Activated naive CD4-positive, alpha-beta T cell treated with anti-CD3 and anti-CD28 coated beads for 36 hours (primary cell): ENCODE measurements at regions not wholly inside any gene's neighbourhood (a gene's known extent, or its start where the extent isn't known, plus 50 kb on each side); places are given as distances from the start of the nearest gene placed in this dataset.

ENCODE experiments used
- CTCF ChIA-PET: fragments of 350-600 bp; sonication (Branson Sonifier 250); formaldehyde crosslinking; loops from one replicate; lab custom pipeline; 2021; ENCODE audit warnings: antibody characterized with exemption; lab: Charles Lee
- DNase-seq: peaks from one replicate; pipeline ENCODE4 v3.0.0-alpha.2; 2020
- H3K27ac Mint-ChIP-seq: one replicate; pipeline ENCODE4 v1.8.0; 2021; ENCODE audit warnings: mild to moderate bottlenecking, mixed read lengths
- H3K27me3 Mint-ChIP-seq: one replicate; pipeline ENCODE4 v1.8.0; 2021; ENCODE audit warnings: low read depth, mixed read lengths
- H3K36me3 Mint-ChIP-seq: one replicate; pipeline ENCODE4 v1.8.0; 2021; ENCODE audit warnings: low read depth, mixed read lengths
- H3K4me1 Mint-ChIP-seq: one replicate; pipeline ENCODE4 v1.8.0; 2021; ENCODE audit warnings: low read depth, mixed read lengths
- H3K4me3 Mint-ChIP-seq: one replicate; pipeline ENCODE4 v1.8.0; 2021; ENCODE audit warnings: mild to moderate bottlenecking, moderate library complexity, mixed read lengths
- H3K9me3 Mint-ChIP-seq: one replicate; pipeline ENCODE4 v1.8.0; 2021; ENCODE audit warnings: mixed read lengths
- intact Hi-C: fragments of 100-400 bp; cut with micrococcal nuclease; formaldehyde crosslinking; loops from one replicate; pipeline ENCODE4 v1.15.1; 2023

DNA sequence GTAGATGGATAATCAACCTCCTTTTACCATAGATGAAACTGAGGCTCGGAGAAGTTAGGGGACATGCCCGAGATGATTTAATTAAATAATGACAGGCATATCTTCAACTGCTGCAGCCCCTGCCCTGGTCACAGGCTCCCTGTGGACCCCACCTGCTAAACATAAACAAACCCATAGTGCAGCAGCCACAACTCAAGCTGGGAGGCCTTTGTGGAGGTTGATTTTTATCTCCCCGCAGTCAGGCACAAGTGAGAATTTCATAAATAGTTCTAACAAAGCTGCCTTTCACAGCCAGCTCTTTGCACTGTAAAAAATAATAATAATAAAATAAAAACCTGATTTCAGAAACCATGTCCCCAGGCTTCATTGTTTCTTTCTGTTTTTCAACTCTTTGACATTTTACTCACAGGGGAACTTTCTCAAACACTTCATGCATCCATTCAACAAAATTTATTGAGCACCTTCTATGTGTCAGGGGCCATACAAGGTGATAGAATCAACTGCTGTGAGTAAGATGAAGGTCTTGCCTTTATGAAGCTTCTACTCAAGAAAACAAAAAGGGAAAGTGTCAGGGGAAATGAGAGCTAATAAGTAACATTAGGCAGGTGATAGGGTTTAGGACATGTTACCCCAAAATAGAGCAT is 393.6 kb upstream of the PROK2 start:
- Mint-ChIP-seq H3K27me3 (peaks cover 33% of the 10 kb centered on the region), H3K9me3 (no peaks in the 10 kb centered on the region), H3K4me3 (no peak overlapping the region), H3K27ac (no peak overlapping the region), H3K4me1 (peaks cover 13% of the 10 kb centered on the region), H3K36me3 (no peaks in the 10 kb centered on the region)
- intact Hi-C loops: no loop called here
- DNase-seq: no peak
- CTCF ChIA-PET: interaction anchor here (0.6 kb wide), 1 partner anchor 33 kb away, joined by 4 read pairs; no protein-coding TSS in a partner anchor

DNA sequence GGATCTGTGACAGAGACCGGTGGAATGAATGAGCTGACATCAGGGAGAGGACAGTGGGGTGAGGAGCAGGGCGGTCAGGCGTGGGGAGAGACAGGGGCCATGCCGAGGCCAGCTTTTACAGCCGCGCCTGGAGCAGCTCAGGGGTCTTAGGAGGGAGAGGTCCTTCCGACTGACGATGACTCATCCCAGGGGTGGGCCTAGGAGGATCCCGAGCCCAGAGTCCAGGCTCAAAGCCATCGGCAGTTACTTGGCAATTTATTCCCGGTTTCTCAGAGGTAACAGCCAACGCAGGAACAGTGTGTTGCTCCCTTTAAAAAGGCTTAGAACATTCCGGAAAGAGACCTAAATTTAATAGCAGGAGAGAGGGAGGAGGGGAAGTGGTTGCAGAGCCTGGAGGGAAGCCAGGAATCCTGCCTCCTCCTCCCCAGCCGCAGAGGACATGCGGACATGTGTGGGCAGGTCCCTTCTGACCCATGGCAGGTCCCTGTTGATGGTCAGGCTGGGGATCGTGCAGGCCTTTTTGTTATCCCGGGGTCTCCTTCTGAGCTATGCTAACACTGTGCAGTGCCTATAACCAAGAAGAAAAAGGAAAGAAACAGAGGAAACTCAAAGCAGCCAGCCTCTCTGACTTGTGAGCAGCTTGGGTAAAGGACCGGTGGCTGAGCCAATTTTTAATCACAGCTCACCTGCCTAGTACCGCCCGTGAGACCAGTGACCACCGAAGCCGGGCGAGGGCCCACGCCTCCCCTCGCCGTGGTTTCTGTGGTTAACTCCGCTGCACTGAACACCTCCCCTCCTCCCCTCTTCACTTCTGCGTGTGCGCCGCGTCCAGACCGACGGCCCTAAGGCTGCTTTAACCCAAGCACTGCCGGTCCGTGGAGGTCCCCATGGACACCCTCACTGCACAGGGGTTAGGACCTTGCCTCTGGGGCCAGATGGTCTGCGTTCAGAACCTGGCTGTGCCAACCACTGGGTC is 392.4 kb upstream of the PROK2 start:
- DNase-seq: peak; percentile 22
- no peaks in the 10 kb centered on the region for H3K36me3 Mint-ChIP-seq
- intact Hi-C loops: no loop called here
- H3K4me1 Mint-ChIP-seq: peaks cover 13% of the 10 kb centered on the region
- H3K4me3 Mint-ChIP-seq: peak overlapping the region; percentile 31
- no peak overlapping the region for H3K27ac Mint-ChIP-seq
- H3K27me3 Mint-ChIP-seq: peaks cover 36% of the 10 kb centered on the region
- no peaks in the 10 kb centered on the region for H3K9me3 Mint-ChIP-seq
- CTCF ChIA-PET: no interaction called here

DNA sequence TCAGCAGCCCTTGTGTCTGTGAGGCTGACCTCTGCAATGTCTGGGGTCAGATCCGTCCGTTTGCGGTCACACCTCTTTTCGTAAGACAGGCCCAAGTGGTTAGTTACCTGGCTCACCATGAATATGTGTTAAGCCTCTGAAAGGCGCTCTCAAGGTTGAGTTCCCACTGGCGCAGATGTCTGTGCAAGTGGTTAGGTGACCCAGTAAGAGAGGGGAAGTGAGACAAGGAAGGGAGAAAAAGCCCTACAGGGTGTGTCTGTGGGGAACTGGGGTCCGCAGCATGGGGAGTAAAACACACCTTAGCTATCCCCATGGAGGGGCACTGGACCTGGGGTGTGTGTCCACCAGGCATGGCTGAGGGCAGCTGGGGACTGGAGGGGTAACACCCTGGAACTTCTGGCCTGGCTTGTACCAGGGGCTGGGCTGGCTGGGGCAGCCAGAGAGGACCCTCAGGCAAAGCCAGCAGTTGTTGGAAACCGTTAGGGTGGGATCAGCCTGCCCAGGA is 391.6 kb upstream of the PROK2 start:
- no peaks in the 10 kb centered on the region for H3K9me3 Mint-ChIP-seq
- CTCF ChIA-PET: no interaction called here
- no peaks in the 10 kb centered on the region for H3K36me3 Mint-ChIP-seq
- H3K27me3 Mint-ChIP-seq: peaks cover 32% of the 10 kb centered on the region
- no peak for DNase-seq
- no peak overlapping the region for H3K27ac Mint-ChIP-seq
- intact Hi-C loops: no loop called here
- no peak overlapping the region for H3K4me3 Mint-ChIP-seq
- H3K4me1 Mint-ChIP-seq: peaks cover 13% of the 10 kb centered on the region

DNA sequence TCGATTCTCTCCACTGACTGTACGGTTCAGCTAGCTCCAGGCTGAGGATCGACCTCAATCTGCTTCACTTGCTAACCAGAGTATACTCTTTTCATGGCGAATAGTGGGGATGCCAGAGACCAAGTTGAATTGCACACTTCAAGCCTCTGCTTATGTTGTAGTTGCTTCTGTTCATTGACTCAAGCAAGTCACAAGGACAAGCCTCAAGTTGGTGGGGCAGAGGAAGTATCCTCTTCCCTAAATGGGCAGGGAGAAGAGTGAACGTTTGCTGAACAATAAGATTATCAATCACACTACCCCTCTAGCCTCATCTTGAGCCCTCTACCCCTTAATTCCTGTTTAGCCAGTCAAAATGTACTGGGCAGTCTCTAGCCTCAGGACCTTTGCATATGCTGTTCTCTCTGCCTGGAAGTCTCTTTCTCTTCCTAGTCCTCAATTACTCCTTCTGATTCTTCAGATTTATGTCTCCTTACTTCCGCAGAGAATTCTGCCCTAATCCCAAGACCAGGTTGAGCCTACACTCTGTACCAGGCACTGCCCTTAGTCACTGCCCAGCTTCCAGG is 390.4 kb upstream of the PROK2 start:
- Mint-ChIP-seq H3K4me3 (no peak overlapping the region), H3K9me3 (no peaks in the 10 kb centered on the region), H3K4me1 (peaks cover 13% of the 10 kb centered on the region), H3K27ac (no peak overlapping the region), H3K27me3 (peaks cover 28% of the 10 kb centered on the region), H3K36me3 (no peaks in the 10 kb centered on the region)
- DNase-seq: no peak
- intact Hi-C loops: no loop called here
- CTCF ChIA-PET: no interaction called here

DNA sequence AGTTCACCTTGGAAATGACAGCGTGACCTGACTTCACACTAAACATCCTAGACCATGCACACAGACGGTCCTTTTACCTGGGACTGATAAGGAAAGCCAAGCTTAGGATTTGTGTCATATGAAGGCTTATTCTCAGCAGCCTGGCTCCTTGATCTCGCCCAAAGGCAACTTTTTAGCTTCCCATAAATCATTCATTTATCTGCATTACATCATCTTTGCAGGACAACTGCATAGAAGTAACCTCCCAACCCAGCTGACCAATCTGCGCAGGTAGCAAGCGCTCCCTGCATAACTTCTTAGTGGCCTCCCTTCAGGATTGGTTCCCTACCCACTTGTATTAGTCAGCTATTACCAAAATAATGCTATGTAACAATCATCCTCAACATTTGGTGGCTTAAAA is 389.9 kb upstream of the PROK2 start:
- DNase-seq: no peak
- Mint-ChIP-seq H3K27me3 (peaks cover 27% of the 10 kb centered on the region), H3K4me3 (no peak overlapping the region), H3K9me3 (no peaks in the 10 kb centered on the region), H3K27ac (no peak overlapping the region), H3K4me1 (peaks cover 13% of the 10 kb centered on the region), H3K36me3 (no peaks in the 10 kb centered on the region)
- CTCF ChIA-PET: no interaction called here
- intact Hi-C loops: no loop called here

DNA sequence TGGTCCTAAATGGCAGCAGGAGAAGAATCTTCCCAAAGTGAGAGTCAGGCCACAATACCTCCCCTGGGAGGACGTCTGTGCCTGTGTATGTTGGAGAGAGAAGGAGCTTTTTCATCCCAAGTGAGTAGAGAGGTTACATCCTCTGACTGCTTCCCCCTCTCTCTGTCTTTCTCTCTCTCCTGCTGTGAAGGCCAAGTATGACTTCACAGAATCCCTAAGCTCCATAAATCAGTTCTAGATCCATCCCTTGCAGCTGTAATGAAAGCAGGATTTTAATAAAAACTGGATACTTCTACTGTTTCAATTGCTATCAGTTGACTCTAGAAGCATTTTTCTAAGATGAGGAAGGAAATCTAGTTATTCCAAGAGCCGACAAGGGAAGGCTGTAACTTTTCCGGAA is 389.1 kb upstream of the PROK2 start:
- Mint-ChIP-seq H3K27me3 (peaks cover 27% of the 10 kb centered on the region), H3K36me3 (no peaks in the 10 kb centered on the region), H3K4me3 (no peak overlapping the region), H3K4me1 (peaks cover 13% of the 10 kb centered on the region), H3K9me3 (no peaks in the 10 kb centered on the region), H3K27ac (no peak overlapping the region)
- intact Hi-C loops: no loop called here
- CTCF ChIA-PET: interaction anchor here (1.1 kb wide), 1 partner anchor 10 kb away, joined by 4 read pairs; no protein-coding TSS in a partner anchor
- DNase-seq: no peak

DNA sequence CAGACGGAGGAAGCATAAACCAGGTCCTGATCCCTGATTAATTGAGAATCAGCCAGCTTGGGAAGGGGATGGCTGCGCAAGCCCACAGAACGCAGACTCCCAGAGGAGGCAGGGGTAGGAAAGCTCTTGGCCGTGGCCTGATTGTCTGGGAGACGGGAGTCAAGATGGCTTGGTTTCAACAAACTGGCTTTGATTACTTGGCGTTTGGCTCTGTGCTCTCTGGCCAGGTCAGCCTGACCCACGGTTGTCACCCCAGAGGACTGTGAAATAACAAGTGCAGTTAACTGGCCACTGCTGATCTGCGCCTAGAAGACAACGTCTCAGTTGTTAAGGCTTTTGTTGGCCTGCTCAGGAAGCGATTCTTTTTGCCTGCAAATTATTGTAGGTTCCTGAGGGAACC is 387.0 kb upstream of the PROK2 start:
- Mint-ChIP-seq H3K4me3 (no peak overlapping the region), H3K36me3 (no peaks in the 10 kb centered on the region), H3K27ac (no peak overlapping the region), H3K9me3 (no peaks in the 10 kb centered on the region), H3K27me3 (peaks cover 22% of the 10 kb centered on the region), H3K4me1 (peaks cover 2% of the 10 kb centered on the region)
- no peak for DNase-seq
- intact Hi-C loops: no loop called here
- CTCF ChIA-PET: no interaction called here

DNA sequence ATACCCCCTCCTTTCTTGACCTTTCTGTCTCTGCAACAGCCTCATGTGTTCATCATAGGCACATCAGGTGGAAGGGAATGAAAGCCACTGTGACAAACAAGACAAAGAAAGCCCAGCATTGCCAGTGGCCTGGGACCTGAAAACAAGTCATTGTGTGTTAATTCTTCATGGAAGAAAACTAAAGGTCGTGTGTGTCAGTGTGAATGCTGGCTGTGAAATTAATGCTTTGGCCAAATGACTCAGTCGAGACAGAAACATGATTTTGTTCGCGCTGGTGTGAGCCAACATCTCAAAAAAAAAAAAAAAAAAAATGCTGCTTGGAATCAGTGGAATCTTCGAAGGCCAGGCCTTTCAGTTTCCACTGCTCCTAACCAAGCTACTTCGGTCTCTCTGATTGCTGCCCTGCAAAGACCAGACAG is 386.5 kb upstream of the PROK2 start:
- no peak overlapping the region for H3K4me3 Mint-ChIP-seq
- H3K36me3 Mint-ChIP-seq: no peaks in the 10 kb centered on the region
- no peaks in the 10 kb centered on the region for H3K4me1 Mint-ChIP-seq
- CTCF ChIA-PET: no interaction called here
- no peak overlapping the region for H3K27ac Mint-ChIP-seq
- H3K27me3 Mint-ChIP-seq: peaks cover 18% of the 10 kb centered on the region
- intact Hi-C loops: no loop called here
- no peaks in the 10 kb centered on the region for H3K9me3 Mint-ChIP-seq
- DNase-seq: no peak

DNA sequence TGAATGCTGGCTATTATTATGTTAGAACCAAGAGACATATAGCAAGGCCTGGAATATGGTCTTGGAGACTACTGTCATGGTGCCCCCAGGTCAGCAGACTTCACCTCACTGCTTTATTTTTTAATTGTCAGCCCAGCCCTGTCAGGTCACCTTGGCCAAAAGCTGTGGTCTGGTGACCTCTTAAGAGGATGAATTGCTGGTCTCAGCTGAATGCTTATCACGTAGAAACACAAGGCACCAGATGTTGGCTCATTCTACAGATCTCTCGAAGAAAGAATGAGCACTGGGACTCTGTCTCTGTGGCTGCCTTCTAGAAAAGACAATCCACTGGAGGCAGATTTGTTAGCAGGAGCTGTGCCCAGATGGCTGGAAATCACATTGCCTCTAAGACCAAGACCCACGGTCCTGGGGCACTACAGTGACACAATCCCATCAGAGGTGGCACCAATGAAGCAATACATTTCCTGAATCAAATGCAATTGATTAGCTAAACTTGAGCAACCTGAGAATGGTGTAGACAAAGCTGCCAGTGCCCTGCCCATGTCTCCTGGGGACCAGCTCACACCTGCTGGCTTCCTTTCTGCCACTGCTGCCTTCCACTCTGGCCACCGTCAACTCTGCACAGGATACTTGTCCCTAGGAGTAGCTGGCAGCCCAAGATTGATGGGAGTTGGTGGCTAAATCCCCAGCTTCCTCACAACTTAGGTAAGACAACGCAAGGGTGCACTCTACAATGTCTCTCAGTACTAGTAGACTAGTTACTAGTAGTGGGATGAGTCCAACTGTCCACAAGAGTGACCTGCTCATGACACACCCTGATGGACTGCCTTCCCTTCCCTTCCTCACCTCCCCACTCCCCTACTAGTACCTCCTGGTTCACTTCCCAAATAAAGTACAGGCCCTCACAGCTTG is 384.9 kb upstream of the PROK2 start:
- CTCF ChIA-PET: no interaction called here
- Mint-ChIP-seq H3K27me3 (peaks cover 5% of the 10 kb centered on the region), H3K9me3 (no peaks in the 10 kb centered on the region), H3K4me3 (no peak overlapping the region), H3K27ac (no peak overlapping the region), H3K36me3 (no peaks in the 10 kb centered on the region), H3K4me1 (no peaks in the 10 kb centered on the region)
- no peak for DNase-seq
- intact Hi-C loops: no loop called here

DNA sequence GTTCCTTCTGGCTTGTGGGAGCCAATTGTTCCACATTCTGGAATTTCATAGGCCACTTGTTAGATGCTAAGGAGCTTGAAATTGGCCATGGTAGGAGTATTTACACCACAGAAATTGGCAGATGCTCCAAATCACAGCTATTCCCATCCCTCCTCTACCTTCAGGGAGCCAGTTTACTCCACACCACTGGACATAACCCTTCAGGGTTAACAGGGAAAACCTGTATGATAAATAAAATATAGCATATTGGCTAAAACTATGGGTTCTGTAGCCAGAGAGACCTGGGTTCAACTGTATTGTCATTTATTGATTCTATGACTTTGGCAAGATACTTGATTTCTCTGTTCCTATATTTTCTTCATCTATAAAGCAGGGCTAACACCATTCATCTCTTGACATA is 384.2 kb upstream of the PROK2 start:
- Mint-ChIP-seq H3K9me3 (no peaks in the 10 kb centered on the region), H3K4me3 (no peak overlapping the region), H3K27me3 (peaks cover 5% of the 10 kb centered on the region), H3K27ac (no peak overlapping the region), H3K36me3 (no peaks in the 10 kb centered on the region), H3K4me1 (no peaks in the 10 kb centered on the region)
- DNase-seq: no peak
- intact Hi-C loops: no loop called here
- CTCF ChIA-PET: no interaction called here

DNA sequence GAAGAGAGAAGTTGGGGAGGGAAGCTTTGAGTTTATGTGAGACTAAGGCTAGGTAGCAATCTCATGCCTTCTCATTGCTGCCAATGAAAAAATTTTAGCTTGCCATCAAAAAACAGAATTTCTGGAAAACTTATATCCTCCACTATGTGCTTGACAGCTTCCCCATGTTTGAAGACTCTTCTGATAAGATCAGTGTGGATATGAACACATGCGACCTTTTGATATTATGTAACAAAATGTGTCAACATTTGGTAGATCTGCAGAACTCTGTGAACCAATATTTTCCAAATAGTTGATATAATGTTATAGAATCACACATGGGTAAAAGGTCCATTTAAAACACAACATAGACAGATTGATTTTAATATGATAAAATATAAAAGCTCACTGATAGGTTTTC is 380.9 kb upstream of the PROK2 start:
- no peak for DNase-seq
- CTCF ChIA-PET: no interaction called here
- Mint-ChIP-seq H3K27me3 (no peaks in the 10 kb centered on the region), H3K9me3 (no peaks in the 10 kb centered on the region), H3K36me3 (no peaks in the 10 kb centered on the region), H3K4me3 (no peak overlapping the region), H3K4me1 (no peaks in the 10 kb centered on the region), H3K27ac (no peak overlapping the region)
- intact Hi-C loops: no loop called here

DNA sequence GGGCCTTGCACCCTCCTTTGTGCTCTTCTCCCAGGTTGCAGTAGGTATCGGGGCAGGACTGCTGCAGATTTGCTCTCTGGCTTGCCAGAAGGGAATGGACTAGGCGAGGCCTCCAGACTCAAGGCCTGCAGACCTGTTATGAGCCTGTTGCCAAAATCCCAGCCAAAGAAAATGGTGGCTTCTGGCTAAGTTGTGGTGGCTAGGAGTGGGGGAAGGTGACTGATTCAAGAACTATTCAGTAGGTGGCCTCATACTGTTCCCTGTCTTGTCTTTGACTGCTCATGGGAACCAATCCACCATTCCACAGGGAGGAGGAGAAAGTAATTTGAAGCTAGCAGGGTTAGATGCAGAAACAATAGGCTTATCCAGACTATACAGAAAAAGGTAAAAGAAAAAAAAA is 380.4 kb upstream of the PROK2 start:
- CTCF ChIA-PET: no interaction called here
- intact Hi-C loops: no loop called here
- H3K27ac Mint-ChIP-seq: no peak overlapping the region
- H3K36me3 Mint-ChIP-seq: no peaks in the 10 kb centered on the region
- H3K4me3 Mint-ChIP-seq: no peak overlapping the region
- H3K27me3 Mint-ChIP-seq: no peaks in the 10 kb centered on the region
- no peaks in the 10 kb centered on the region for H3K4me1 Mint-ChIP-seq
- no peaks in the 10 kb centered on the region for H3K9me3 Mint-ChIP-seq
- no peak for DNase-seq
